NCI-H2227 (cell line): ENCODE measurements at regions not wholly inside any gene's neighbourhood (a gene's known extent, or its start where the extent isn't known, plus 50 kb on each side); places are given as distances from the start of the nearest gene placed in this dataset.
"Not testable (repeated sequence)": the region's sequence is repeated elsewhere in the genome, so short reads cannot be mapped to it uniquely, and the experiment has no call there.

Experiments
- DNase-seq: peaks from one replicate; lab custom pipeline; 2025; ENCODE audit not compliant: unreplicated experiment; lab: John Stamatoyannopoulos, UW

DNA sequence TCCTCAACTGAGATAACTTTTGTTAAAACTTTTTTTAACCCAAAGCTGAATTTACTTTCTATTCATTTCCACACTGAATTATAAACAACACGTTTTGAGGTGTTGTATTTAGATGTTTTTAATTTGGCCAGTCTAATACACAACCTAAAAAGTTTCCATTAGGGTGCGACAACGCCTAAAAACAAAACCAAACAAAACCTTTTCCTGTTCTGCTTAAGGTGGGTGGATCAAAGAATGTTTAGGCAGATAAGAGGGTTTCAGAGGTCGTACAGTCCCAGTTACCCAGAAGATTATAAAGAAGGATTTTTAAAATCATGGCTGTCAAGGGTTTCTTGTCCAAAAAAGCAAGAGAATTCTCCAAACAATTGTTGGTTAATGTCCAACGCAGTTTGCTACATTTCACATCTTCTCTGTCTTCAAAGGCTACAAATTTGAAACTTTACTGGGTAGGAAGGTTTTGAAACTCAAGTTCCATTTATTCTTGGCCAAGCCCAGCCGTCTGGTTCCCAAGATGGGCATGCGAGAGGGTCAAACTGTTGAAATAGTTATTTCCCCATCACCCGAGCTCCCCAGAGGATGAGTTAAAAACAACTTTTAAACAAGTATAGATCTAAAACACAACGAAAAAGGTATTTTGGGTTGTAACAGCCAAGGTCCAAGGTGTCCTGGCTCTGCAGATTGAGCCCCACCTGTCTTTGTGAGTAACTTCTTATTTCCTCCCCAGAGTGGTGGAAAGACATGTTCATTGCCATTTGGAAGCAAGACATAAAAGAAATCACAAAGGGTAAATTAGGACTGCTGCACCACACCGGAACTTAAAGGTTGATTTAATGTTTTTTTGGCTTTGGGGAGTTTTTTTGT, 122.8 kb upstream of the MAP3K1 start:
- DNase-seq, result no peak

DNA sequence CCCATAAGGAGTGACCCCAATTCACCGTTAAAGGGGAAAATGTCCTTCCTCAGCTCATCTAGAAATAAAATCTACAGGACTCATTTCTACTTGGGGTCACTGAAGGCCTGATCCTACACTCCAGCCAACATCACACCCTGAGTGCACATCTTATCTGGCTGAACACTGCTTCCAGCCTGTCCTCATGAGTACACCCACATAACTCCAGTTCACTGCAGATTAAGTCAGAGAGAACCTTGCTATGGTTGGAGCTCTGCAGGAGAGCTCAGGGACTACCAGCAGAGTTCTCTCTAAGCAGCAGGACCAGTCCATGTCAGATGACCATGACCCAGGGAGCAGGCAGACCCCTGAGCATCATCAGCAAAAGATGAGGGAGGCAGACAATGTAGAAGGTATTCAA, 126.9 kb upstream of the MAP3K1 start:
- DNase-seq, result no peak

DNA sequence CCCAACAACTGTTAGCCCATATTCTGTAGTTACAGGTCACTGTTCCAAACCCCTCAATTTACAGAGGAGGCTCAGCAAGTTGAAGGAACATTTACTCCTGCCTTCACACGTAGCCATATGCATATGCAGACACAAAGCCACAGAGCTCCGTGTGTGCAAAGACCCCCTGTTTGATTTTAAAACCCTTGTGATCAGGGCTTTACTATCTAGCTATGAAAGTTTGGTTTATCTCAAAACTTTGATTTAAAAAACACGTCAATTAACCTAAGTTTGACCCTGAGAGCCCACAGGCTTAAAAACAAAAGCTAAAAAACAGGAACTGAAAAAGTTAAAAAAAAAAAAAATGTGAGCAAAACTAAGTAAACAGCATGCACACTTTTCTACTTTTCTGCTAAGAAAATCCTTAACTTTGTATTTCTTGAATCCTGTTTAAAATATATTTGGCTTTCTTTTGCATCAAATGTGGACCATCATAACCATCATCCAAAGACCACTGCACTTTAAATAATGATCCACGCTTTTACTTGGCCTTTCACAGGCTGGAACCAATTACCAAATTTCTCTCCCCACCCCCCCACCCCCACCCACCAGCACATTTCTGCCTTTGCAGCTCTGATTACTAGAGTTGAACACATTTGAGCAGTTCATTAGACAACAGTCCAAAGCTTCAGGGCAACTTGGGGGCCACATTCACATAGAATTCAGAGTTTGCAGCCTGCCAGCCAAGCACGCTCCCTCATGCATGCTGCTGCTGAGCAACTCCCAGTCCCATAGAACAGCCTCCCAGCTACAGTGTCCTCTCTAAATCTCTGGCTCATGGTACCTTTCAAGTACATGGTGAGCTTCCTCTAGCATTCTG, 128.8 kb upstream of the MAP3K1 start:
- DNase-seq, result no peak

DNA sequence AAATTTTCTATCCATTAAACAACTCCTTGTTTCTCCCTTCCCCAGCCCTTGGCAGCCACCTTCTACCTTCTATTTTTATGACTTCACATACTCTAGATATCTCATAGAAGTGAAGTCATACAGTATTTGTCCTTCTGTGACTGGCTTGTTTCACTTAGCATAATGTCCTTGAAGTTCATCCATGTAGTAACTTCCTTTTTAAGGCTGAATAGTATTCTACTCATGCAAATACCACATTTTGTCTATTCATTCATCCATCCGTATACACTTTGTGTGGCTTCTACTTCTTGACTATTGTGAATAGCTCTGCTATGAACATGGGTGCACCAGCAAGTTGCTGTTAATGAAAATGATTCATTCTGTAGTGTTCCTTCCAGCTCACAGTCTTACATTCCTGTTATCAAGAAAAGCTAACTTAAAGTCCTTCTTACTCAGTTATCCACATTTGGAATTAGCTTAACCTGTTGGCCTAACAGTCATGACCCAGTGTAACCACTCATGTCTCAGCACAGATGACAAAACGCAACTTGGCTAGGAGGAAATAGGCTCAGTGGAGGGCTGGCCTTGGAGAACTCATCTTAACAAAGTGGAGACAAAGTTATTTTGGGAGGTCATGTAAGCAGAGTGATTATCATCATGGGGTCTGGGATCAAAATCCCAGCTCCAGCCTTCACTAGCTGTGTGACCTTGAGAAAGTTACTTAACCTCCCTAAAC, 129.7 kb upstream of the MAP3K1 start:
- no peak for DNase-seq

DNA sequence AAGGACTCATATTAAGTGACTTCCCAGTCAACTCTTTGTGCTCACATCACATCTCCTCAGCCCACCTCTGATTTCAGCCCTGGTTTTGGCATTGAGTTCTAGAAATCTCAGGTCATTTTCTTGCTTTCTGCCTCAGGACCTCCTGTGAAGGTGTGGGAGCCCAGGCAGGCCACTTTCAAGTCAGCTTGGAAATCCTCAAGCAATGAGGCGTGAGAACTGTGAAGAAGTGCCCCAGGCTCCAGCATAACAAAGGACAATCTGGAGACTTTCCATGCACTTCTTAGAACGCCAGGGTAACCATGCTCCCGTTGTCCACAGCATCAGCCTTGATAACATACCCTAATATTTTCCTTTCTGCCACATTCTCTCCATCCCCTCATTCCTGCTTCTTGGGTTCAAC, 131.2 kb upstream of the MAP3K1 start:
- DNase-seq, result no peak

DNA sequence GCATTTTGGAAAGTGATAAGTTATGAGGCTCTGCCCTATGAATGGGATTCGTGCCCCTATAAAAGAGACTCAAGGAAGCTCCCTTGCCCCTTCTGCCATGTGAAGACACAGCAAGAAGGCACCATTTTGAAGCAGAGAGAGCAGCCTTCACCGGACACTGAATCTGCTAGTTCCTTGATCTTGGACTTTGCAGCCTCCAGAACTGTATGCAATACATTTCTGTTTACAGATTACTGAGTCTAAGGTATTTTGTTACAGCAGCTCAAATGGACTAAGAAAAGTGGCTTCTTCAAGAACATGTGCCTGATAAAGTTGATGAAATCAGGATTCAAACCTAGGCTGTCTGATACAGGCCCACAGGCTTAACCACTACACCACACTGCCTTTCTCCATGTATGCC, 131.6 kb upstream of the MAP3K1 start:
- no peak for DNase-seq

DNA sequence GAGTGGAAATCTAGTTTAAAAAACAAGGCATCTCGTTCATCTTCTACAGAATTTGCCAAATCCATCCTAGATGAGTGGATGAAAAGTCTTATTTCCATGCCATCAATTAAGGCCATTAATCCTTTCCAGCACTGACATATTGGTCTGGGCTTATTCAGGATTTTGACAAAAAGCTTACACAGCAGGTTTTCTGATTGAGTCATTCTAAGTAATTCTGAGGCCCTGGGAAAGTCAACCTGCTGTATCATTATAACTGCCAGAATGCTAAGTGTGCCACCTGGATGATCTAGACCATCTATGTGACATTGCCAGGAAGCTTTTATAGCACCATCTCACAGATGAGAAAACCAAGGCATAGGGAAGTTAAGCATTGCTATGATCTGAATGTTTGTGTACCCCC, 132.1 kb upstream of the MAP3K1 start:
- DNase-seq, result no peak

DNA sequence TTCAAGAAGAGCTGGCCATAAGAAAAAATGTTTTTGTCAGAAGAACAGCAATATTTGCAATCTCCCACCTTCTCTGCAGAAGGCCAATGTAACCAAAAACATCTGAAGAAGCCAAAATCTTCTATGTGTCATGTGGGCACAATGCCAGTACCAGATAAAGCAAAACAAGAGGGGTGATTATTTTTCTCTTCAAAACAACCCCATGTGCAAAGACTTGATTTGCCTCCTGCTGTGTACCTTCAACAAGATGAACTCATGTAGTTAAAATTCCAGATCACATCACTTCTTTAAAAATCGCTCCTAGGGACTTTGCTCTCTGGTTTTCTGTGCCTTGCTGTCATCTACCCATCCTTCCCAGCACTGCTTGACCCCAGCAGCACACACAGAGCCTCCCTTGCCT, 134.0 kb upstream of the MAP3K1 start:
- no peak for DNase-seq

DNA sequence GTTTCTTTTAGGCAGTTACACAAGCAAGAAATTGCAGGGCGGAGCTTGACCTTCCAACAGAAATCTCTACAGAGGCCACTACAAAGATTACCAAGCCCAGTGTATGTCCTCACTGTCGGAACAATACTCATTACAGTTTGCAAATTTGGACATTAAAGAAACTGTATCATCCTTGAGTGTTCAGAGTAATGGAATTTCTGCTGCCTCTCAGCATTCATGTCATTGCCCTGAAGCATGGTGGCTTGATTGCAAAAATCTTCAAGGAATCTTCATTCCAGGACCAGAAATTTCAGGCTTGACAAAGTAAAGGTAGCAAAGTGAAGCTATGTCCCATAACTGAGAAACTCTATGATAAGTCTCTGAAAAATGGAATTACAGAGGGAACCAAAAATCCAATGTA, 134.6 kb upstream of the MAP3K1 start:
- no peak for DNase-seq

DNA sequence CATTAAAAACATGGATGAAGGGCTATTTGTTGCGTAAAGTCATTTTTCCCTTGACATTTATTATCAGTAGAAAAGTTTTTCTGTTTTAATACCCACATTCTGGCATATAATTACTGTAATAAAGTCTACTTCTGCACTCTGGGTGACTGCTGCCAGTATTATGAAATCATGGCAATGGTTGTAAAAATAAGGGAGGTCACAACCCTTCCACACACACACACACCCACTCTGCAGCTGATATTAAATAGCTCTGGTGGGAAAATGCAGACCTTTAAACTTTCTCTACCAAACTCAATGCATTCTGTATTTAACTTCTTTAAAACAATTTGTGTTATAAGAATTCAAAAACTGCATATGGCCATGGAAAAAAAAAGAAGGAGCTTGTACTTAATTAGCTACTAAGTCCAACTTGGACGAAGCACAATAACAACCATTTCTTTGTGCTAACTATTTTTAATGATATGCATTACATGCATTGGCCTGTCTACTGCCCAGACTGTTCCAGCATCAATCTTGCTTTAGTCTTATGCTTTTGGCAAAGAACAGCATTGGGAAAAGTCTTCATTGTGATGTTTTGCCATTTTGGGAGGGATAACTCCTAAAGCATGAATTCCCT, 137.6 kb upstream of the MAP3K1 start:
- DNase-seq, result no peak

DNA sequence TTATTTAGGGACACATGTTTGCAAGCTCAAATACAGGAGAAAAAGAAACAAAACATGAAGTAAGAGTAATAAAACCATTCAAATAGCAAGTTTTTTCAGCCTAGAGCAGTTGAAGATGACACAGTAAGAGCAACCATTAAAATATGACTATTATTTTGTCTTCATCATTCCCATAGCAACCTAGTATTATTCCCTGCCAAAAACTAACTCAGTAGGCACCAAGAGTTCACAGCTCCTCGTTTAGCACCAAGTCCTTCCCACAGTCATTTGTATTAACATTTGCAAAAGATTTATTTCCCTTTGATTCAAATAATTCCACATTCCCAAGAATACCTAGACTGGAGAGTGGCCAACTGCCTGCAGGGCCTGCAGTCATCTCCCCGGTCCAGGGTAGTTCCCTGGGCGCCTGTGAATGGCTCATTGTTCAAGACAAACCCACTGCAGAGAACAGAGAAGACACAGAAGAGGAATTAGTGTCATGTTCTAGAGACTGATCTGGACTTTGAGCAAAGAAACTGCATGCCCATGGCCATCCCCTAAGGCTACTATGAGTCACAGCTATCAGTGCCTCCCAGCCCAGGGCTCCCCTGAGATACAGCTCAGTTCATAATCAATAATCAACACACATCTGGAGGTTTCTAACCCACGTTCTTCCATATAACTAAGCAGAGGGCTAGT, 139.1 kb upstream of the MAP3K1 start:
- DNase-seq, result no peak

DNA sequence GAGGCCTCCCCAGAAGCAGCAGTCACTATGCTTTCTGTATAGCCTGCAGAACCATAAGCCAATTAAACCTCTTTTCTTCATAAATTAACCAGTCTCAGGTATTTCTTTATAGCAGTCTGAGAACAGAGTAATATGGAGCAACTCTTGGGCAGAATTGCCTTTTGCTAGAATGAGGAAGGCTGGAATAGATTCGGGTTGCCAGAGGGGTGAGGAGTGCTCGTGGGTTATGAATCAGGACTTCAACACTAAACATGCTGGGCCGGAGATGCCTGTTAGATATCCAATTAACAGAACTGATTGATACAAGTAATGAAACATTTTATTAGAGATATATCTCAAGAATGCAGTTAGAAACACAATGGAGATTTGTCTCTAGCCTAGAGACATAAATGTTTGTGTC, 140.9 kb upstream of the MAP3K1 start:
- DNase-seq, result no peak

DNA sequence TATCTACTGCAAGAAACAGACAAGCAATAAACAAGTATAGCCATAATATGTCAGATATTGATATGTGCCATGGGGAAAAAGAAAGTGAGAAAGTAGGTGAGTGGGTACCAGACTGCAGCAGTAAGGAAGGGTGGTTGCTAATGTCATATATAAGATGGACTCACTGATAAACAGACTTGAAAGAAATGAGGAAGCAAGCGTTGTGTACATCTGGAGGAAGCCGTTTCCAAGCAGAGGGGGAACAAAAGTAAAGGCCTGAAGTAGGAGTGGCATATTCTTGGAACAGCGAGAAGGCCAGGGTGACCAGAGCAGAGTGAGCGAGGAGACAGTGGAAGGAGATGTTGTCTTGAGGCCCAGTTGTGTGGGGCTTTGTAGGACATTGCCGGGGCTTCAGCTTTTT, 142.2 kb upstream of the MAP3K1 start:
- DNase-seq, result no peak

DNA sequence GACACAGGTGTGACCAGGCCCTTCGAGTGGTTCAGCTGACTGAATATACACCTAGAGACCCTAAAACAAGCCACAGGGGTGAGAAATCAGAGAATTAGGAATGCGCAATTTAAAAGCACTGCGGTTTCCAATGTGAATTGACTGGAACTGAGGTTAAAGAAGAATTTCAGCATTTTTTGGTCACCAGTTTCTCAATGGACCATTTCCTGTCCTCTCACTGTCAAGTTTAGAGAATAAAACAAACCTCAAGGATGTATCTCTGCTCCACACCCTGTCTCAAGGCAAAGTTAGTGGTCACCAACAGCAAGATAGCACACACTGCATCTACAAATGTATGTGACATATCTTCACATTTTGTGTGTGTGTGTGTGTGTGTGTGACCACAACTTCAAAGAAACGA, 143.8 kb upstream of the MAP3K1 start:
- no peak for DNase-seq

DNA sequence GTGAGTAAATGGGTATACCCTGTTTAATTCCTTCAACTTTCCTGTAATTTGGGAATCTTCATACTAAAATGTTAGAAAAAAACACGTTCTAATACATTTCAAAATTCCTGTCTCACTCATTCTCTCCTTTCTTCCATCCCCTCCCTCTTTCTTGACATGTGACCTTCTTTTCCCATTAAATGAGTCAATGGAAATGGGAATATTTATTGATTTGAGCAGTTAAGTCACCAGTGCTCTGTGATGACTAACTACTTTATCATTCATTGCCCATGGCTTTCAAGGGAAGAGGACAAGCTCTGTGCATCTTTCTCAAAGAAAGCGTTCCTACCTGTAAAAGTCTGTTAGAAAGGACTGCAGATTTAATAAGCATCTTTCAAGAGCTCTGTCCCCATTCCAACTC, 144.4 kb upstream of the MAP3K1 start:
- DNase-seq, result no peak

DNA sequence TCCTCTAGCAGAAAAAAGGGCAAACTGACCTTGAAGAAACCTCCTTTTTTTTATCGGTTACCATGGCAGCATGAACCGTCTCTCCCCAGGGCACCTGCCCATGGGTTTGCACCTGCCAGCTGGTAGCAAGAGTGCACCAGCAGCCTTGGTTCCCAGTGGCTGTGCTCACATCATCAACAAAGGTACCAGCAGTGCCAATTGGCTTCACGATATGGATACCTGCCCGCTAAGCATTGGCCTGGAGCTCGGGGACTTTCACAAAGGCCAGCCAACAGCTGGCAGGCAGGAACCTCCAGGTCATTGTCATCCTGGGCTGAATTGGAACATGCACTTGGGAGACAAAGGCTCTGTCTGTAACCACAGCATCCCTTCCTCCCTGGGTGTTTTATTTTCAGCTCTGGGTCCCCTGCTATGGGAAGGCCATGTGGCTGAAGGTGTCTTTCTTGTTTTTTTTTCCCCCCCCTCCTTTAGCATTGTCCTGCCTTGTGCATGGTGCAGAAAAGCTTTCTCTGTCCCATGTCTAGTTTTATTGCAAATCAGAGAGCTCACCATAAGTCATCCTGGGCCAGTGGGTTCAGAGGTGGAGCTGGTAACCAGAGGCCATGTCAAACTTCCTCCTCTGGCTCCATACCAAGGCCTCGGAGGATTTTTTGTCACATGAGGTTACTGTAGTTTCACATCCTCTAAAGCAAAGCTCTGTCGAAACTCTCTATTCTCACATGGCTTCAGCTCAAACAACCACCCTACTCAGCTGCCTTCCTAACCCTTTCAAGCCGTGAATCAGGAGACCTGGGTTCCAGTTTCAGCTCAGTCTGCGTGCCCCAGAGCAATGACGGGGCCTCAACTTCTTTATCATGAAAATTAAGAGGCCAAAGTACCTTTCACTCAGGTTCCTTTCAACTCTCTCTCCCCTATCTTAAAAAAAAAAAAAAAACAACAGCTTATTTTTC, 145.5 kb upstream of the MAP3K1 start:
- DNase-seq, result no peak

DNA sequence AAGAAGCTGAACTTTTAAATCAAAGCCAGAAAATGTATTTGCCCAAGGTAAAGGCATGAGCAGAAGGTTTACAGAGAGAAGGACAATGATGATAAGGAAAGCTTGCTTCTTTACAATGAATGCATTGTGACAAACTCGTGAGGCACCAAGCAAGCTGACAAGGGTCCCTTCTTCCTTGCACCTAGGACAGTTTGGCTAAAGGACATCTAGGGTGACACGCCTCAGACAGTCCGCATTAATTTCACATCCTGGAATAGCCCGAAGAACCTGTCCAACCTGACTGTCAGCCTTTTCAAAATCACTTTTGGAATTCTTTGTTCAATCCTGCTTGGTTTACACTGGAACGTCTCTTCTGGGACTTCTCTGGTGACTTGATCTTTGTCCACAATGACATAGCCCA, 146.4 kb upstream of the MAP3K1 start:
- DNase-seq, result no peak

DNA sequence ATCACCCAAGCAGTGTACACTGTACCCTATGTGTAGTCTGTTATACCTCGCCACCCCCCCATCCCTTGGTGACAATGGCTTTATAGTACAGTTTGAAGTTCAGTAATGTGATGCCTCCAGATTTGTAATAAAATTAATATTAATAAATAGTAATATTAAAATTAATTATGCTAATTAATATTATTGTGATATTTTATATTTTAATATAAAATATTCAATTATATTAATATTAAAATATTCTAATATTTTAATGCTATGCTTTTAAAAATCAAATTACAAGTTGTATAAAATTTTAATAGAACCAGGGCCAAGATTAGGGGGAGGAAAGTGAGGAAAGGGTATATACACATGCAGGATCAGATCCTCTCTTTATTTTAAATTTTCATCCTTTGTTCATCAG, 147.7 kb upstream of the MAP3K1 start:
- DNase-seq, result no peak

DNA sequence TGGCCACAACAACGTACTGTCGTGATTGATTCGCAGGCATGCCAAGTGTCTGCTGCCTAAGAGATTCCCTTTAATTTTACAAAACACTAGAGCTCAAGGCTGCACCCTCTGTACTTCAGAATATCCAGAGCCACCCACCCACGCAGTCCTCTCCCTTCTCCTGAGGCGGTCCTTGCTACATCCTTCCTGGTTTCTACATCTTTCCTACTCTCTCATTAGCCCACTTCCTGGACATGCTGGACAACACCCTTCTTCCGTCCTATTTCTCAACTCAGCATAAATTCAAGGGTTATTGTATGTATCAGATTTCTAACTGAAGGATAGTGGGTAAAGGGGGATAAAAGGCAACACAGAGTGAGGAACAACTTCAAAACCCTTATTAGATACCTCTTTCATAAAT, 148.4 kb upstream of the MAP3K1 start:
- no peak for DNase-seq

DNA sequence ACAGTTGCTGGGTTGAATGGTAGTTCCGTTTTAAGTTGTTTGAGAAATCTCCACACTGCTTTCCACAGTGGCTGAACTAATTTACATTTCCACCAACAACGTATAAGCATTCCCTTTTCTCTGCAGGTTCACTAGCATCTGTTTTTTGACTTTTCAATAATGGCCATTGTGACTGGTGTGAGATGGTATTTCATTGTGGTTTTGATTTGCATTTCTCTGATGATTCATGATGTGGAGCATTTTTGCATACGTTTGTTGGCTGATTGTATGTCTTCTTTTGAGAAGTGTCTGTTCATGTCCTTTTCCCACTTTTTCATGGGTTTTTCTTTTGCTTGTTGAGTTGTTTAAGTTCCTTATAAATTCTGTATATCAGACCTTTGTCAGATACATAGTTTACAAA, 150.2 kb upstream of the MAP3K1 start:
- not testable (repeated sequence) for DNase-seq
